Lung microvascular endothelial cell (primary cell): ENCODE measurements at regions not wholly inside any gene's neighbourhood (a gene's known extent, or its start where the extent isn't known, plus 50 kb on each side); places are given as distances from the start of the nearest gene placed in this dataset.

Experiments used
- DNase-seq, 2 donors: peaks; one replicate each; pipeline versions ENCODE4 v3.0.0 to v3.0.0-alpha.2; 2010; ENCODE audit warnings: low read depth in 2 of 2

DNA sequence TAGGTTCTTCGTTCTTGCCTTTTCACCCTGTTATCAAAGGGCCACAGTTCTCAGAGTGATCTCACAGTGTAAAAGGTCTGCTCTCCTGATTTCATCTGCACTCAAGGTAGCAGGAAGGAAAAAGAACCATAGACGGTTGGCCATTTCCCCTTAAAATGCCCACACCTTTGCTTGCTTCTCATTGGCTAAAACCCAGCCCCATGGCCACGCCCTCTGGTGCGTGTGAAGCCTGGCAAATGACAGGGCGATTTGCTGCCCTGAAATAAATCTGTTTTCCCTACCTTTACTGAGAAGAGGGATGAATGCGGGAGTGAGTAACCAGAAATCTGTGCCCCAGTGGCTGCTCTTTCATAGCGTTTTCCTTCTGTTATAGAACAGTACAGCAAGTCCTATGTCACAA, 269.3 kb downstream of the POU4F1 start:
- no peak for DNase-seq

GRCh38 chr13:78326633-78327032, 276.7 kb downstream of the POU4F1 start:
- peak in 1 of 2 donors; percentile 8 for DNase-seq

DNA sequence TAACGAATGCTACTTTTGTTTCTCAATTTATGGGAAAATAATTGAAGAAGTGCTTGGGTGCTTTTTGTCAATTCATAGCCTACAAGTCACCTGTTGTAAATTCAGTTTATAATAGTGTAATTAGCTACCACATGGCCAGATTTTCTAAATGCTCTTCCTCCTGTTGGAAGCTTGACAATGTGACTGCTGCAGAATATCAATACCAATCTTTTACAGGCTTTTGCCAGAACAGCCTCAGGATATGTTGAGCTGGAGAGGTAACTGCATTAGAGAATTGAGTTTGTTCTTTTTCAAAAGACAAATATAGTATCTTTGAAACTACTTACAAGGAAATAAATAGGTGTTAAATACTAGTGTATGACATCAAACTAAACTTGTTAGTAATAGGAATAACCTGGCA, 277.8 kb downstream of the POU4F1 start:
- DNase-seq: no peak

DNA sequence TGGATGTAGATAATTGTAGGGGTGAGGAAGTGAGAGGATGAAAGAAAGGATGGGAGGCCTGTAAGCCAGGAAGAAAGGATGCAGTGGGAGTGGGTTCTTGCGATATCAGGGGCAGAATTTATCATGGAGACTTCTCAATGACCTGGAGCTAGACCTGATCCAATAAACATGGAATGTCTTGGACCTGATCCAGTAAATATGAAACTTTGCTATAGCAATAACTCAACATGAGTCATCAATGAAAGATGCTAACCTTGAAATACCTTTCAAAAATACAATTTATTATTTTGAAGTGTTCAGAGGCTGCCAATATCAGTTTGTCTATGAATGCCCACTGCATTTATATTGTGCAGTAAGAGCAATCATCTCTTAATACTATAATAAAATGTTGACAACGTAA, 279.5 kb downstream of the POU4F1 start:
- peak; percentile 18 to 55 for DNase-seq

DNA sequence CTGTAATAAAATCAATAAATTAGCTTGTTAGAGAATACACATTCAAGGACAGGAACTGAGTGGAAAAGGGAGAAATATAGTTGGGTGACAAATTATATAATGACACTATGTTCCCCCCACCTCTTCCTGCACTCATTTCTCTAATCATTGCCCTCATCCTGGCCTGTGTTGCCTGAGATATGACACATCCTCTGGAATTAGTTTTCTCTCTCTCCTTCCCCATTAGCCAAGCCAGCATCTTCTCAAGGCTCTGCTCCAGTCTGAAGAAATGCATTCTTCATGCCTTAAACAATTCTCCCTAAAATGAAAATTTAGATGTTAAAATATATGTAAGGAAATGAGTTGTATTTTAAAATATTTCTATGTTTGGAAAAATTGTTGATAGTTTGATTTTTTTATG, 280.3 kb downstream of the POU4F1 start:
- DNase-seq: no peak

DNA sequence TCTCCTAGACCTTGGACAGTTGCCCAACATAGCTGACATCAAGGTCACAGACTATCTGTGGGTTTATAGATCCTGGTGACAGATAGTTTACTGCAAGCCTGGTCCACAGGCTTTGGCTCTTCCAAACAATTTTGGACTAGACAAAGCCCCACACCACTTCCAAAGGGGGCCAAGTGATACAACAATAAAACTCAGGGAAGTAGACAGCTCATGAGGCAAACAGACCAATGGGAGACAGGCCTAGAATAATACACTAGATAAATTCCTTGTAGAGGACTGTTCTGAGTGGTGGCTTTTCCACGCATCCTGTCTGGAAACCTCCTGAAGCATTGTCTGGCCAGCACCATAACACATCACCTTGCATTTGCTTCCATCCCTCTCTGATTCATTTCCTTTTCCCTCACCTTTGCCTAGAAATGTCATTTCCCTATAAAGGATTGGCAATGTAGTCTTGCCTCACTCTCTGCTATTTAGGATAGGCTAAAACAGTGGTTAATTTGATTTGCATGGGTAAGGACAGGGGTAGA, 284.2 kb downstream of the POU4F1 start:
- DNase-seq: peak; percentile 28 to 94

- peak in 1 of 2 donors; percentile 55 for DNase-seq
These were observed 286.3 kb downstream of the POU4F1 start for GRCh38 chr13:78317030-78317429.

GRCh38 chr13:78309497-78310180, 293.7 kb downstream of the POU4F1 start:
- no peak for DNase-seq

DNA sequence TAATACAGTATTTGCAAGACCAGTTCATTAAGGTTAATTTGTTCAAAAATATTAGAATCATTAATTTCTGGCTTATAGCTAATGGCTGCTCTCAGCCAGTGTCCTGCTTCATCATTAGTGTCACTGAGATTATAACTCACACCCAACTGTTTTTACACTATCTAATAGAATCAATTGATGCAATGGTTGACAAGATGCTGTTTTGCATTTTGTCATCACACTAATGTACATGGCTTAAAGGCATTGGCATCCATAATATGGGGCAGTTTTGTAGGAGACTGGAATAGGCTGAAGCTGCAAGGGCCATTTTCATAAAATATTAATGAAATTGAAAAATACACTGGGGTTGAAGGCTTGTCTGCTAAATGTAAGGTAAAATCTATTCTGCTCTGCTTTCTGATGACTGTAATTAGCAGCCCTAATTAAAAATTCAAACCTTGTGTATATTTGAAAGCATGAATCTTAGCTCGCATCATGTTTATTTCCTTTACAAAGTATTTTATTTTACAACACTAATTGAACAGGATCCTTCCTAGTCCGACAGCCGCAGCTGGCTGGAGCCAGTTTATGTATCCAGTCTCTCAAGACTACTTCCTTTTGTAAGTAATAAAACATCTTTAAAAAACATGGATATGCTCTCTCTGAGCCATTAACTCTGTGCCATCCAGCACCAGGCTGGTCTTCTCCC, 296.7 kb downstream of the POU4F1 start:
- no peak for DNase-seq

DNA sequence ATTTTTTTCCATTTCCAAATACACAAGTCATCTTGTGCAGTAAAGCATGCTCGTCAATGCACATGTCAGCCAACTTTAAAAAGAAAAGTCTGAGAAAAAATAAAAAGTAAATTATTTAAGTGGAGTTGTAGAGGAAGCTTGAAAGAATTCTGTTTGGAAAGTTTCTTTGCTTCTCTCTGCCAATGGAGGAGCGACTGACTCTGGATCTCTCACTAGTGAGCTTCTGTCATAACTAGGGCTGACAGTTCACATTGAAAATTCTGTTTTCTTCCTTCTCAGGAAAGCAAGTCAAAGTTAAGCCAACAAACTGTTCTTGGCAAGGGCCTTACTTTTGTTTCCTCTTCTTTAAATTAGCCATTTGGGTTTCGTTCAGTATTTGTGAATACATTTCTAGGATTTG, 298.2 kb downstream of the POU4F1 start:
- no peak for DNase-seq

DNA sequence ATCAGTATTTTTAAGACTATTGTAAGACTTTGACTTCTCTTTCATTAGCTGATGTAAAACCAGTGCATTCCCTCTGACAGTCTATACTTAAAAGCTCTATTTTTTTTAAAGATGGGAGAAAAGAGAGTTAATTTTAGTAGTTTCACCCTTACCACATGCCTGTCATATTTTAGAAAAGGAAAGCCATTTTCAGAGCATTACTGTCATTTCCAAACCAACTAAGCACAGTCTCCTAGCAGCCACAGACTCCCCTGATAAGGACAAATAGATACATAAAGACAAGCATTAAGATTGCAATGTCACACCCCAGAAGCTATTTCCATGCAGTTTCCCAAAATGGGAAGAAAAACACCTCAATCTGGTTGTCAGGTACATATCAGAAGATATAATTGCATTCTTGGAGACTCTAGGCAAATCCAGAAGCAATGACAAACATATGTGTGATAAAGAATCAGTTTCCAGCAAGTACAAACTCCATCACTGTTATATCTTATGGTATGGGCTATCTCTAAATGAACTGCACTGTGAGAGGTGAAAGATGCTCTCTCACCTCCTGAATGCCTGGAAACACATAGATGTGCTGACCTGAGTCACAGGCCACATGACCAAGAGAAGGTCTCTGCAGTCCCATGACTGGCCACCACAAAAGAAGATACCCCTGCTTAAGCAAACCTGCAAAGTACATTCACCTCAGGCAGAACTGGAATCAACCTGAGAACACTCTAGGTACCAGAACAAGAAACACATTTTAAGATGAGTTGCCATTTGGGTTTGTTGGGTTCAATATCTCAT, 303.3 kb downstream of the POU4F1 start:
- DNase-seq: no peak

DNA sequence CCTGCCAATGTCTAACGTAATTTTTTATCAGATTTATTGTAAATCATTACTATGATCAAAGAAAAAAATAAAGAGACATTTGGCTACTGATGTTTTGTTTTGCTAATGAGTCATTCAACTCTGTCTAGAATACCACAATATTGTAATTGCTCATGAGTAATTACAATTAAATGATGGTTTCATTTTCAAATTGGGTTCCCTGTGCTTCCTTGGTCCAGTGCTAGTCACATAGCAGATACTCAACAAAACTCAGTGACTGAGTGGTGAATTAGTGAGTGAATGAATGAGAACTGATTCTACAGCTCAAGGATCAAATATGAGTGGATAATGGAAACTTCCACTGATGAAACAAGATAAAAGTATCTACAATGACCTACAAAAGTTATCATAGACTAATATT, 304.7 kb downstream of the POU4F1 start:
- no peak for DNase-seq

GRCh38 chr13:78286748-78287147, 316.6 kb downstream of the POU4F1 start:
- no peak for DNase-seq

GRCh38 chr13:78265098-78265497, 338.3 kb downstream of the POU4F1 start:
- DNase-seq: no peak

- DNase-seq: no peak
These were observed 339.7 kb upstream of the EDNRB start for GRCh38 chr13:78258304-78258703.

DNA sequence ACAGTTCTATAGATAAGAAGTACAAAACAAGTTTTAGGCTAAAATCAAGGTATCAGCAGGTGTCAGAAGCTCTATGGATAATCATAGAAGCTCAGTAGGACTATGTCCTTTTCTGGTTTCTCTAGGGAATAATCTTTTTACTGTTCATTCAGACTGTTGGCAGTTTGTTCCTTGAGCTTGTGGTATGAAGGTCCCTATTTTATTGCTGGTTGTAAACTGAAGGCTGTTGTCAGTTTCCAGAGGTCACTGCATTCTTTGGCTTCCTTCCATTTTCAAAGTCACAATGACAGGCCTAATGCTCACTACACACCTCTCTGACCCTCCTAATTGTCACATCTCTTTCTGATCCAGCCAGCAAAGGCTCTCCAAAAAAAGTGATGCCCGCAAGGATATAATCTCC, 337.9 kb upstream of the EDNRB start:
- DNase-seq: no peak

DNA sequence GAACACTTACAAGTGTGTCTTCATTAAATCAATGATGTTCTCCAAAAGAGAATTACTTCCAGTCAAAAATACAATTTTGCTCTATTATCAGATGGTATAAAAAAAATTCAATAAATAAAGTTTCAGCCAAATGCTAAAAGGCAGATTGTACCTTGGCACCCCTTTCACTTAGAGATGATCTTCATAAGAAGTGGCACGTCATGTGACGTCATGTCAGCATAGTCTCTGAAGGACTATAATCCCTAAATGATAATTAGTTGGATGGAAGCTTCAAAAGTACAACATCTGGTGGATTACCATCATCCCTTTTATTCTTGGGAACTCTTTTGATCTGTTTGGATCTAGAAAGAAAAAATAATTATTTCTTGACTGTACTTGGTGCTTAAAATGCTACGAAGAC, 335.5 kb upstream of the EDNRB start:
- no peak for DNase-seq

GRCh38 chr13:78247362-78247761, 328.7 kb upstream of the EDNRB start:
- DNase-seq: no peak

DNA sequence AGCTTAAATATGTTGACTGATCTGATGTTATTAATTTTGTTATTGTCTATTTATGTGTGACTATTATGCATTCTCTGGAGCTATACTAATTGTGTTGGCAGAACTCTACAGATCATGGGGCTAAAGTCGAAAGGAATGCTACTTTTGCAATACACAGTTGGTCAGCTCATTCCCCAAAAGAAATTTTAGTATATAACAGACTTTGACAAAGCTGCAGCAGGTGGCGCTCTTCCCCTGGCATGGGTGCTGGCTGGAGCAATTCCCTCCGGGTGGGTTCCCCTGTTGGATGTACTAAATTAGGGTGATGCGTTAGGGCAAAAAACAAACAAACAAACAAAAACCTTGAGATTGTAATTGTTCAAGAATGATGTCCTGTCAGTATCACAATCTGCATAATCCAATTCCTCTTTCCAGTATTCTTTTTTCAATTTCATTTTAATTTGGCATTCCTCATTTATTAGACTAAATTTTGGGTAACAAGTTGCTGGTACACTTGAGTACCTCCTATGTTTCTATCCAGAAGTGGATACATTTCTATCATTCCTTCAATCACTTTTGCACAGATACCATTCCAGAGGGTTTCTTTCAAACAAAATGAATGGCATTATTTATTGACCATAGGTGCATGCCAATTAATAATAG, 322.8 kb upstream of the EDNRB start:
- DNase-seq: peak; percentile 42 to 55

DNA sequence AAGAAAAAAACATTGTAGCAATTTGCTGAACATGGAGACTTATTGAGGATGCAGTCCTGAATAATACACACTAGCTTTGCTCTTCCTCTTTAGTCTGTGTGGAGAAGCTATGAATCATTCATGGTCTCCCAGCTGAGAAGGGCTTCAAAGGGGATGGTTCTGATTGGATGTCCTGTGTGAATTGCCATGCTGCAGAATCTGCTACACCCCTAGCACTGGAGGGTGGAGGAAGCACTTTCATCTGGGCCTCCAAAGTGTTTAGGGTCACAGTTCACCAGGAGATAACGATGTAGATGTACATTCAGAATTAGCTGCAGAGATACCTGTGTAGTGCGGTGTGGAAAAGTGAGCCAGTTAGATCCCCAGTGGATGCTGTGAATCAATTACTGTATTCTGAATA, 321.1 kb upstream of the EDNRB start:
- peak in 1 of 2 donors; percentile 0 for DNase-seq

DNA sequence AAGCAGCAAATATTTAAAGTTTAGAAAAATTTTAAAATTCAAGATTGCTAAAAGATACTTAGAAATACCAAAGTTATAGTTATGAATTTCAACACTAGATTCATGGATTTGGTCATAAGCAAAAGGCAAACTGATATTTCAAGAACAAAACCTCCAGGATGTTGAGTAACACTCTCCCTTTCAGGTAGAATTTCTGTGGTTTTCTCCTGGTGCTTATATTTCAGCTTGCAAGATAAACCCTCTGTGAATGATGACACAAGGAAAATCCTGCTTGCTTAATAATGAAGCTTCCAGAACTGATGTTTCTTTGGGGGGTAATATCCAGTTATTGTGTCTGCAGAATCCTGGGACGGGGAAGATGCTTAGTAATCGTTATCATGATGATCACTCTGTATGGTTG, 320.3 kb upstream of the EDNRB start:
- DNase-seq: no peak

- no peak for DNase-seq
These were observed 310.3 kb upstream of the EDNRB start for GRCh38 chr13:78228940-78229339.
